Common myeloid progenitor, CD34-positive (primary cell): ENCODE measurements at regions not wholly inside any gene's neighbourhood (a gene's known extent, or its start where the extent isn't known, plus 50 kb on each side); places are given as distances from the start of the nearest gene placed in this dataset.
"Not testable (repeated sequence)": the region's sequence is repeated elsewhere in the genome, so short reads cannot be mapped to it uniquely, and the experiment has no call there.

Source experiments
- CTCF ChIA-PET: fragments of 350-600 bp; sonication (Branson Sonifier 250); formaldehyde crosslinking; loops from one replicate; lab custom pipeline; 2021; ENCODE audit warnings: antibody characterized with exemption; lab: Charles Lee
- POLR2A ChIA-PET: fragments of 350-600 bp; sonication (Branson Sonifier 250); formaldehyde crosslinking; loops from one replicate; lab custom pipeline; 2021; ENCODE audit warnings: antibody characterized with exemption; lab: Charles Lee
- DNase-seq, 3 donors: peaks; one replicate each; pipeline versions ENCODE4 v3.0.0 to v3.0.0-alpha.2; 2013
- H3K27ac ChIP-seq, 2 experiments: 1 replicate in 1 of 2; 2 replicates in 1 of 2; pipeline ENCODE4 v1.7.0; 2013; ENCODE audit warnings: inconsistent platforms in 2 of 2, low read length in 2 of 2, mild to moderate bottlenecking in 2 of 2, low read depth in 1 of 2, moderate library complexity in 1 of 2; ENCODE audit not compliant: severe bottlenecking in 2 of 2, insufficient read depth in 1 of 2, poor library complexity in 1 of 2
- H3K27me3 ChIP-seq, 5 experiments: replicated peaks in 2 of 5; 1 replicate in 3 of 5; 2 replicates in 2 of 5; pipeline versions ENCODE4 v1.6.1 to v1.7.0; 2013; ENCODE audit warnings: low read length in 4 of 5, mild to moderate bottlenecking in 2 of 5, moderate library complexity in 2 of 5, inconsistent platforms in 1 of 5; ENCODE audit not compliant: insufficient read depth in 5 of 5, control insufficient read depth in 4 of 5
- H3K36me3 ChIP-seq, 4 experiments: 1 replicate in 2 of 4; 2 replicates in 2 of 4; pipeline versions ENCODE4 v1.6.1 to v1.7.0; 2013; ENCODE audit warnings: low read length in 3 of 4, control low read depth in 1 of 4, mild to moderate bottlenecking in 1 of 4; ENCODE audit not compliant: control insufficient read depth in 4 of 4, insufficient read depth in 4 of 4
- H3K4me1 ChIP-seq, 4 experiments: 1 replicate in 3 of 4; 2 replicates in 1 of 4; pipeline versions ENCODE4 v1.6.1 to v1.7.1; 2013; ENCODE audit warnings: low read length in 3 of 4, mild to moderate bottlenecking in 3 of 4, control low read depth in 1 of 4, inconsistent platforms in 1 of 4, moderate library complexity in 1 of 4; ENCODE audit not compliant: control insufficient read depth in 4 of 4, insufficient read depth in 4 of 4; ENCODE audit errors: control extremely low read depth in 1 of 4
- H3K4me3 ChIP-seq, 7 experiments: 1 replicate in 4 of 7; 2 replicates in 3 of 7; pipeline versions ENCODE4 v1.5.1 to v1.7.0; 2013; ENCODE audit warnings: mild to moderate bottlenecking in 7 of 7, low read length in 6 of 7, moderate library complexity in 6 of 7, inconsistent platforms in 2 of 7, low read depth in 2 of 7, control low read depth in 1 of 7; ENCODE audit not compliant: insufficient read depth in 4 of 7, control insufficient read depth in 1 of 7; ENCODE audit errors: extremely low read depth in 1 of 7
- H3K9me3 ChIP-seq, 5 experiments: 1 replicate in 4 of 5; 2 replicates in 1 of 5; pipeline versions ENCODE4 v1.6.1 to v1.7.1; 2013; ENCODE audit warnings: low read length in 4 of 5, mild to moderate bottlenecking in 2 of 5, inconsistent platforms in 1 of 5, low read depth in 1 of 5, moderate library complexity in 1 of 5; ENCODE audit not compliant: control insufficient read depth in 4 of 5, insufficient read depth in 2 of 5; ENCODE audit errors: control extremely low read depth in 1 of 5
- WGBS: methylation state at CpG from one replicate; pipeline ENCODE4 v1.1.5; 2013; ENCODE audit not compliant: insufficient coverage; 5-methylcytosine and 5-hydroxymethylcytosine counted together

DNA sequence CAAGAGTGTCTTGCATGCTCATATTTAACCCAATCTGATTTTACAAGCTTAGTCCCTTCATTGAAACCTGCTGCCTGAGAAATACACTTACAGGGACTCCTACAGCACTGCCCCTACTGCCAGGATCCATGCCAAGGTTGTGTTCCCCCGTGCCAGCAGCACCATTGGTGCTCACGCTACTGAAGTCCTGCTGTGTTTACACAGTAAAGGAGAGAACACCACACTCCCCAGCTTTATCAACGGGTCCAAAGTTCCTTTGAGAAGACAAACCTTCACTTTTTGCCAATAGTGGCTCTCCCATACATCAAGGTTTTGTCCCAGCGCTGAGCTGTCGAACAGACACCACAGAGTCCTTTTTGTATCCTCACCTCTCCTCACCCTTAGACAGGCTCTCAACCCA lies 155.1 kb upstream of the WWC1 start:
- no peak overlapping the region for H3K4me3 ChIP-seq
- WGBS, result 93% methylated on average over 3 of the region's 5 CpGs
- ChIA-PET POLR2A (no interaction called here), CTCF (interaction anchor here (1.3 to 1.9 kb wide), 2 partner anchors 24 to 83 kb away, joined by 3 to 6 read pairs; no protein-coding TSS in a partner anchor)
- H3K27me3 ChIP-seq, result no peaks in the 10 kb centered on the region
- no peaks in the 10 kb centered on the region for H3K4me1 ChIP-seq
- DNase-seq, result no peak
- no peaks in the 10 kb centered on the region for H3K36me3 ChIP-seq
- no peaks in the 10 kb centered on the region for H3K9me3 ChIP-seq
- H3K27ac ChIP-seq, result no peak overlapping the region

DNA sequence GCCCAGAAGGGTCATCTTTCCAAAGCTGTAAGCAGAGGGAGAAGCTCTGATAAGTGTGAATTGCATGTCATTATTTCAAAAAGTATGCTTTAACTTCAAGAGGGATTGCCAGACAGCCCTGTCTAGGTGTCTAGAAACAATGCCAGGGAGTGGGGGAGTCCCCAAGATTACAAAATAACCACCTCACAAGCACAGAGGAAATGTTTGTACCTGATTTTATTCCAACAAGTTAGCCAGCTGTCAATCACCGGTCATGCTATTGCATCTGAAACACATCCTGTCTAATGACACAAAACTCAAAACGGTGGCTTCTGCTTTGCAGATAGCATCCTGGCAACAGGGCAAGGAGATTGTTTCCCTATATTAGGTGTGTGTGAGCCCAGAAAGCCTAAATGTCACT lies 154.2 kb upstream of the WWC1 start:
- Histone ChIP-seq H3K27me3 (no peaks in the 10 kb centered on the region), H3K36me3 (no peaks in the 10 kb centered on the region), H3K9me3 (no peaks in the 10 kb centered on the region), H3K4me3 (no peak overlapping the region), H3K27ac (no peak overlapping the region), H3K4me1 (no peaks in the 10 kb centered on the region)
- WGBS, result 67% methylated on average over 1 of the region's 2 CpGs
- ChIA-PET CTCF (interaction anchor here (1.9 kb wide), 1 partner anchor 82 kb away, joined by 6 read pairs; no protein-coding TSS in a partner anchor), POLR2A (no interaction called here)
- peak in 1 of 3 donors; percentile 4 for DNase-seq

DNA sequence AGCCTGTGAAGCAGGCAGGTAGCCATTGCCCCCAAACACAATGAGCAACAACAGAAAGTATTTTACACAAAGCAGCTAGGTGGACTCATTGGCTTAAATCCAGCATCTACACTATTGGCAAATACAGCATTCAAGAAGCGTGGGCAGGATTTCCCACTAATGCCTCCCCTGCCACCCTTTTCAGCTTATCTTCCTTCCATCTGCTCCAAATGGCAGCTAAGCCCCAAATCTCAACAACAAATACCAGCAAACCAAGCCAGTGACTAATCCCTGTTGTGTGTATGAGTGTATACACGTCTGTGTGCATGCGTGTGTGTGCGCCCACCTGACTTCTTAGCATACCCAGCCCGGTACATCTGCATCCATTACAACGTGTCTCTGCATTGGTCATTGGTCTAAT lies 151.2 kb upstream of the WWC1 start:
- H3K4me1 ChIP-seq, result peaks cover 0 to 2% (median 0%) of the 10 kb centered on the region in 4 experiments
- no peaks in the 10 kb centered on the region for H3K36me3 ChIP-seq
- no peak overlapping the region for H3K4me3 ChIP-seq
- H3K9me3 ChIP-seq, result no peaks in the 10 kb centered on the region
- H3K27ac ChIP-seq, result no peak overlapping the region
- POLR2A ChIA-PET, result no interaction called here
- no peak for DNase-seq
- WGBS, result 98% methylated on average over 5 of the region's 6 CpGs
- no peaks in the 10 kb centered on the region for H3K27me3 ChIP-seq
- CTCF ChIA-PET, result interaction anchor here (0.8 to 1.0 kb wide), 2 partner anchors 15 to 21 kb away, joined by 3 read pairs; no protein-coding TSS in a partner anchor

DNA sequence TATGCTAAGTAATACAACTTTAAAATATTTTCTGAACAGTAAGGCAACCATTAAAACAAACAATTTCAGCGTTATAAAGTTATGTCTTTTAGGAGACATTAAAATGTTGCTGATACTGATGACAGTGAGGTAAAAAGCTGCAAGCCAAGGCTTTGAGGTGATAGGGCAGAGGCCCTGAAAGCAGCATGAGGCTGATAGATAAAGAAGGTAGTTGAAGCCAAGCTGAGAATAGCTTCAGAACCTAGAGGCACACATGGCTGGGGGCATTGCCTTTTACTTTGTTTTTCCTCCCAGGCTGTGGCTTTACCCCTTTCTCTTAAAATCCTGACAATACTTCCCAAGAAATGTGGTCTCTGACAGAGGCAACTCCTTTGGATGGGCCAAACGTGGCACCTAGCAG lies 149.0 kb upstream of the WWC1 start:
- H3K4me3 ChIP-seq, result no peak overlapping the region
- no peak overlapping the region for H3K27ac ChIP-seq
- DNase-seq, result no peak
- H3K4me1 ChIP-seq, result peaks cover 0 to 2% (median 0%) of the 10 kb centered on the region in 4 experiments
- ChIA-PET POLR2A (no interaction called here), CTCF (no interaction called here)
- H3K9me3 ChIP-seq, result no peaks in the 10 kb centered on the region
- no peaks in the 10 kb centered on the region for H3K36me3 ChIP-seq
- no CpG with 5 or more reads among the region's 2 CpGs for WGBS
- no peaks in the 10 kb centered on the region for H3K27me3 ChIP-seq

DNA sequence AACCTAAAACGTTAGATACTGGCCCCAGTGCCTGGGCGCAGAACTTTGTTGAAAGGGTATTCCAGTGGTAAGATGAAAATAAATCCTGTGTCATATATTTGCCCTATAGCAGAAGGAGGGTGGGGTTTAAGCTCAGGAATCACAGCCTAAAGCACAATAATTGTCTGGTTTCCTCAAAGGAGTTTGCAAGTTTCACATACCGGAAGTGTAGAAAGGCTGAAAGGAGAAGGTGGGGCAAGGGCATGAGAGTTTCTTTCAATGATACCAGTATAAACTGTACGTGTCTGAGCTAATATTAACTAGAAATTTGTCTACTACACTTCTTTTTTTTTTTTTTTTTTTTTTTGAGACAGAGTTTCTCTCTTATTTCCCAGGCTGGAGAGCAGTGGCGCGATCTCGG lies 147.9 kb upstream of the WWC1 start:
- H3K27me3 ChIP-seq, H3K9me3 ChIP-seq, CTCF ChIA-PET, H3K36me3 ChIP-seq, H3K27ac ChIP-seq, H3K4me3 ChIP-seq, H3K4me1 ChIP-seq, POLR2A ChIA-PET: not testable (repeated sequence)
- DNase-seq, result peak; percentile 6 to 68 (median 56)
- WGBS, result 43% methylated on average over 1 of the region's 7 CpGs

DNA sequence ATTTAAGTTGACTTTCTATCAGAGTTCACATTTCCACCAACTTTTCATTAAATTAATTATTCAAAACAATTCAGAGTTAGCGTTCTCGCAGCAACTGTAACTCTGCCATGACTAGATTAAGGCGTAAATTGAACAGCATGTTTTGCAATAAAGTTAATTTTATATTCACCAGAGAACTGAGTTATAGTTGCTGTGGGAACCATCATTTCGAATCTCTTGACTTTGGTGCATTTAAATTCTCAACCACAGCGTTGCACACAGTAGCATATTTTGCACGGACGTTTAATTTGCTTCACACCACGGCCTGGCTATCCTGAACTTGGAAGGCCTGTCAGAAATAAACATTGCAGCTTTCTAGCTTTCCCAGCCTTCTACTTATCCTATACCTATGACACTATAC lies 144.3 kb upstream of the WWC1 start:
- Histone ChIP-seq H3K4me1 (peaks cover 0 to 2% (median 0%) of the 10 kb centered on the region in 4 experiments), H3K36me3 (no peaks in the 10 kb centered on the region), H3K27ac (no peak overlapping the region), H3K9me3 (no peaks in the 10 kb centered on the region), H3K4me3 (no peak overlapping the region), H3K27me3 (peaks cover 0 to 2% (median 0%) of the 10 kb centered on the region in 5 experiments)
- POLR2A ChIA-PET, result no interaction called here
- no peak for DNase-seq
- WGBS, result 98% methylated on average over 5 of the region's 8 CpGs
- CTCF ChIA-PET, result no interaction called here

DNA sequence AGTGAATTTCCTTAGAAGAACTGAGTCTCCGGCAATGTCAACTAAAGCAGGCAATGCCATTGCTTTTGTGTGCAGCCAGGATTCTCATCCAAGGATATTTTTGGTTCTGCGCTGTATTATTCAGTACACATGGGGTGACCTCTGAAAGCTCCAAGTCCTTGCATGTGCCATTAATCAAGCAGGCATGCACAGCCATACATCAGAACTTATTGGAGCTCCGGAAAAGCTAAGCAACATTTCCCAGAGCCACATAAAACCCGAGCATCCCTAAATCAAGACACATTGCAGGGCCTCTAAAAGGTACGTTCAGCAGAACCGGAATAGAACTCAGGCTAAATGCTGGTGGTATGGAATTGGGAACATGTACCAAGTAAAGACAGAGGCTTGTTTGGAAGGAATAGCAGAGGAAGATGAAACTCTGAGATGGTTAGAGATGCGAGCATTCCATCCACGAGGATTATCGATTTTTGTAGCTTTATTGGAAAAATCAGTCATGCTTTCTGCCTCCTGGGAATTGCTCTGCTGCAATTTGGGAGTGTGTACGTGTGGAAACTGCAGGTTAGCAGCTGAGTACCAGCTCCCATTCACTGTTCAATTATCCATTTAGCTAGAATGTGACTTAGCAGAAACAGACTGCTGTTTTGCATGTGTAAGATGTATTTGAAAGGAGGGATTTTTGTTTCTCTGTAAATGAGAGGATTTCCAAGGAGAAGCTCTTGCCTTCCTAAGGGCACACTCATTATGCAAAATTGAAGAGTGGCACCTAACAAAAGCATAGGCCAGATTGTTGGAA lies 143.7 kb upstream of the WWC1 start:
- CTCF ChIA-PET, result interaction anchor here (1.1 kb wide), 1 partner anchor 38 kb away, joined by 4 read pairs; no protein-coding TSS in a partner anchor
- POLR2A ChIA-PET, result no interaction called here

More for the DNA sequence above, 143.7 kb upstream of the WWC1 start:
- H3K27me3 ChIP-seq, result peaks cover 0 to 2% (median 0%) of the 10 kb centered on the region in 5 experiments
- H3K4me3 ChIP-seq, result no peak overlapping the region
- 100% methylated on average over 8 of the region's 10 CpGs for WGBS
- no peak overlapping the region for H3K27ac ChIP-seq
- no peaks in the 10 kb centered on the region for H3K9me3 ChIP-seq
- no peak for DNase-seq
- H3K4me1 ChIP-seq, result peaks cover 0 to 2% (median 0%) of the 10 kb centered on the region in 4 experiments
- no peaks in the 10 kb centered on the region for H3K36me3 ChIP-seq
